ENCODE measurements at regions not wholly inside any gene's neighbourhood (a gene's known extent, or its start where the extent isn't known, plus 50 kb on each side); places are given as distances from the start of the nearest gene placed in this dataset.

- no peak overlapping the region for H3K9ac ChIP-seq (ENCODE audit: low read depth, low read length)
- no peak overlapping the region for H3K4me3 ChIP-seq (ENCODE audit: low read length)
- no peaks in the 10 kb centered on the region for H3K4me1 ChIP-seq (ENCODE audit: insufficient read depth, low read length)
- no peaks in the 10 kb centered on the region for H3K36me3 ChIP-seq (ENCODE audit: insufficient read depth, low read depth, low read length)
- no peaks in the 10 kb centered on the region for H3K27me3 ChIP-seq (ENCODE audit: insufficient read depth, low read length)
- peaks cover 8% of the 10 kb centered on the region for H3K9me3 ChIP-seq (ENCODE audit: insufficient read depth, low read depth, low read length)
- no peak overlapping the region for H3K27ac ChIP-seq (ENCODE audit: low read length)
These were observed 133.8 kb downstream of the BRD1 start for GRCh38 chr22:49693848-49694247.

- Histone ChIP-seq H3K27me3 (ENCODE audit: insufficient read depth, low read length) (no peaks in the 10 kb centered on the region), H3K4me3 (ENCODE audit: low read length) (no peak overlapping the region), H3K9ac (ENCODE audit: low read depth, low read length) (no peak overlapping the region), H3K36me3 (ENCODE audit: insufficient read depth, low read depth, low read length) (no peaks in the 10 kb centered on the region), H3K27ac (ENCODE audit: low read length) (no peak overlapping the region), H3K4me1 (ENCODE audit: insufficient read depth, low read length) (no peaks in the 10 kb centered on the region), H3K9me3 (ENCODE audit: insufficient read depth, low read depth, low read length) (peaks cover 8% of the 10 kb centered on the region)
These were observed 134.3 kb downstream of the BRD1 start for GRCh38 chr22:49693416-49693815.

GRCh38 chr22:49692499-49693225 lies 135.0 kb downstream of the BRD1 start:
- H3K27me3 ChIP-seq (ENCODE audit: insufficient read depth, low read length), result no peaks in the 10 kb centered on the region
- H3K27ac ChIP-seq (ENCODE audit: low read length), result no peak overlapping the region
- H3K9me3 ChIP-seq (ENCODE audit: insufficient read depth, low read depth, low read length), result peaks cover 8% of the 10 kb centered on the region
- no peaks in the 10 kb centered on the region for H3K36me3 ChIP-seq (ENCODE audit: insufficient read depth, low read depth, low read length)
- no peak overlapping the region for H3K4me3 ChIP-seq (ENCODE audit: low read length)
- no peaks in the 10 kb centered on the region for H3K4me1 ChIP-seq (ENCODE audit: insufficient read depth, low read length)
- H3K9ac ChIP-seq (ENCODE audit: low read depth, low read length), result no peak overlapping the region

GRCh38 chr22:49691256-49691655 lies 136.4 kb downstream of the BRD1 start:
- H3K27me3 ChIP-seq (ENCODE audit: insufficient read depth, low read length), result no peaks in the 10 kb centered on the region
- H3K4me1 ChIP-seq (ENCODE audit: insufficient read depth, low read length), result no peaks in the 10 kb centered on the region
- H3K27ac ChIP-seq (ENCODE audit: low read length), result no peak overlapping the region
- H3K9ac ChIP-seq (ENCODE audit: low read depth, low read length), result no peak overlapping the region
- H3K9me3 ChIP-seq (ENCODE audit: insufficient read depth, low read depth, low read length), result no peaks in the 10 kb centered on the region
- no peaks in the 10 kb centered on the region for H3K36me3 ChIP-seq (ENCODE audit: insufficient read depth, low read depth, low read length)
- H3K4me3 ChIP-seq (ENCODE audit: low read length), result no peak overlapping the region

- H3K9ac ChIP-seq (ENCODE audit: low read depth, low read length), result no peak overlapping the region
- H3K27me3 ChIP-seq (ENCODE audit: insufficient read depth, low read length), result no peaks in the 10 kb centered on the region
- H3K9me3 ChIP-seq (ENCODE audit: insufficient read depth, low read depth, low read length), result no peaks in the 10 kb centered on the region
- H3K4me1 ChIP-seq (ENCODE audit: insufficient read depth, low read length), result no peaks in the 10 kb centered on the region
- H3K27ac ChIP-seq (ENCODE audit: low read length), result no peak overlapping the region
- no peaks in the 10 kb centered on the region for H3K36me3 ChIP-seq (ENCODE audit: insufficient read depth, low read depth, low read length)
- H3K4me3 ChIP-seq (ENCODE audit: low read length), result no peak overlapping the region
These were observed 137.2 kb downstream of the BRD1 start for GRCh38 chr22:49690454-49690853.

- Histone ChIP-seq H3K9me3 (ENCODE audit: insufficient read depth, low read depth, low read length) (no peaks in the 10 kb centered on the region), H3K4me1 (ENCODE audit: insufficient read depth, low read length) (no peaks in the 10 kb centered on the region), H3K27ac (ENCODE audit: low read length) (no peak overlapping the region), H3K36me3 (ENCODE audit: insufficient read depth, low read depth, low read length) (no peaks in the 10 kb centered on the region), H3K27me3 (ENCODE audit: insufficient read depth, low read length) (no peaks in the 10 kb centered on the region), H3K4me3 (ENCODE audit: low read length) (no peak overlapping the region), H3K9ac (ENCODE audit: low read depth, low read length) (no peak overlapping the region)
These were observed 137.8 kb downstream of the BRD1 start for GRCh38 chr22:49689858-49690257.

- no peaks in the 10 kb centered on the region for H3K27me3 ChIP-seq (ENCODE audit: insufficient read depth, low read length)
- no peak overlapping the region for H3K27ac ChIP-seq (ENCODE audit: low read length)
- H3K4me1 ChIP-seq (ENCODE audit: insufficient read depth, low read length), result no peaks in the 10 kb centered on the region
- H3K9ac ChIP-seq (ENCODE audit: low read depth, low read length), result no peak overlapping the region
- H3K4me3 ChIP-seq (ENCODE audit: low read length), result no peak overlapping the region
- H3K9me3 ChIP-seq (ENCODE audit: insufficient read depth, low read depth, low read length), result no peaks in the 10 kb centered on the region
- no peaks in the 10 kb centered on the region for H3K36me3 ChIP-seq (ENCODE audit: insufficient read depth, low read depth, low read length)
These were observed 138.4 kb downstream of the BRD1 start for GRCh38 chr22:49689255-49689770.

GRCh38 chr22:49688516-49689254 lies 139.0 kb downstream of the BRD1 start:
- Histone ChIP-seq H3K9me3 (ENCODE audit: insufficient read depth, low read depth, low read length) (no peaks in the 10 kb centered on the region), H3K27me3 (ENCODE audit: insufficient read depth, low read length) (no peaks in the 10 kb centered on the region), H3K27ac (ENCODE audit: low read length) (no peak overlapping the region), H3K4me3 (ENCODE audit: low read length) (no peak overlapping the region), H3K4me1 (ENCODE audit: insufficient read depth, low read length) (no peaks in the 10 kb centered on the region), H3K36me3 (ENCODE audit: insufficient read depth, low read depth, low read length) (no peaks in the 10 kb centered on the region), H3K9ac (ENCODE audit: low read depth, low read length) (no peak overlapping the region)

- H3K4me3 ChIP-seq (ENCODE audit: low read length), result no peak overlapping the region
- H3K36me3 ChIP-seq (ENCODE audit: insufficient read depth, low read depth, low read length), result no peaks in the 10 kb centered on the region
- no peaks in the 10 kb centered on the region for H3K27me3 ChIP-seq (ENCODE audit: insufficient read depth, low read length)
- H3K4me1 ChIP-seq (ENCODE audit: insufficient read depth, low read length), result no peaks in the 10 kb centered on the region
- no peak overlapping the region for H3K9ac ChIP-seq (ENCODE audit: low read depth, low read length)
- H3K27ac ChIP-seq (ENCODE audit: low read length), result no peak overlapping the region
- H3K9me3 ChIP-seq (ENCODE audit: insufficient read depth, low read depth, low read length), result no peaks in the 10 kb centered on the region
These were observed 139.7 kb downstream of the BRD1 start for GRCh38 chr22:49687786-49688515.

GRCh38 chr22:49687333-49687732 lies 140.3 kb downstream of the BRD1 start:
- no peaks in the 10 kb centered on the region for H3K36me3 ChIP-seq (ENCODE audit: insufficient read depth, low read depth, low read length)
- no peaks in the 10 kb centered on the region for H3K9me3 ChIP-seq (ENCODE audit: insufficient read depth, low read depth, low read length)
- H3K27me3 ChIP-seq (ENCODE audit: insufficient read depth, low read length), result no peaks in the 10 kb centered on the region
- H3K9ac ChIP-seq (ENCODE audit: low read depth, low read length), result no peak overlapping the region
- no peak overlapping the region for H3K27ac ChIP-seq (ENCODE audit: low read length)
- no peak overlapping the region for H3K4me3 ChIP-seq (ENCODE audit: low read length)
- no peaks in the 10 kb centered on the region for H3K4me1 ChIP-seq (ENCODE audit: insufficient read depth, low read length)

- Histone ChIP-seq H3K27me3 (ENCODE audit: insufficient read depth, low read length) (no peaks in the 10 kb centered on the region), H3K9me3 (ENCODE audit: insufficient read depth, low read depth, low read length) (no peaks in the 10 kb centered on the region), H3K27ac (ENCODE audit: low read length) (no peak overlapping the region), H3K36me3 (ENCODE audit: insufficient read depth, low read depth, low read length) (no peaks in the 10 kb centered on the region), H3K4me3 (ENCODE audit: low read length) (no peak overlapping the region), H3K4me1 (ENCODE audit: insufficient read depth, low read length) (no peaks in the 10 kb centered on the region), H3K9ac (ENCODE audit: low read depth, low read length) (no peak overlapping the region)
These were observed 141.0 kb downstream of the BRD1 start for GRCh38 chr22:49686495-49687219.

Data from iPS-20b (cell line).